Gastrocnemius medialis (tissue), 4 donors: ENCODE measurements at regions not wholly inside any gene's neighbourhood (a gene's known extent, or its start where the extent isn't known, plus 50 kb on each side); places are given as distances from the start of the nearest gene placed in this dataset.

Experiments
- ATAC-seq, 2 donors: fragments of 150-250 bp; one replicate each; pipeline ENCODE4 v1.9.1; 2016
- DNase-seq, 2 donors: peaks; one replicate each; pipeline ENCODE4 v3.0.0-alpha.2; 2019
- H3K27ac ChIP-seq, 4 donors: fragments of 200-600 bp; sonication (generic); 1 replicate in 1 of 4; 2 replicates in 3 of 4; pipeline ENCODE4 v1.5.1; 2016 to 2018; ENCODE audit warnings: mild to moderate bottlenecking in 2 of 4, moderate library complexity in 1 of 4
- H3K27me3 ChIP-seq, 3 donors: fragments of 200-600 bp; sonication (generic) in 2 of 3; 1 replicate in 1 of 3; 2 replicates in 2 of 3; pipeline versions ENCODE4 v1.5.1 to v1.6.0; 2016 to 2019; ENCODE audit warnings: mild to moderate bottlenecking in 1 of 3, moderate library complexity in 1 of 3
- H3K36me3 ChIP-seq, 2 donors: fragments of 200-600 bp; sonication (generic) in 1 of 2; one replicate each; pipeline ENCODE4 v1.5.1; 2017 to 2018
- H3K4me1 ChIP-seq, 2 donors: fragments of 200-600 bp; sonication (generic) in 1 of 2; one replicate each; pipeline ENCODE4 v1.5.1; 2016 to 2017; ENCODE audit warnings: mild to moderate bottlenecking in 2 of 2
- H3K4me3 ChIP-seq, 4 donors: fragments of 200-600 bp; sonication (generic) in 3 of 4; 1 replicate in 1 of 4; 2 replicates in 3 of 4; pipeline ENCODE4 v1.5.1; 2016 to 2019; ENCODE audit warnings: mild to moderate bottlenecking in 2 of 4
- H3K9me3 ChIP-seq, 3 donors: fragments of 200-600 bp; sonication (generic) in 2 of 3; 1 replicate in 1 of 3; 2 replicates in 2 of 3; pipeline ENCODE4 v1.5.1; 2016 to 2019
- POLR2A ChIP-seq, 2 donors: fragments of 450-650 bp; IDR thresholded peaks; one replicate each; pipeline ENCODE4 v1.6.1; 2017; ENCODE audit warnings: antibody characterized with exemption in 2 of 2, mild to moderate bottlenecking in 2 of 2, moderate library complexity in 2 of 2
- in situ Hi-C, 4 donors: fragments of 200-750 bp; cut with MboI; loops; one replicate each; pipeline versions ENCODE4 v1.15.0 to v1.8.0; 2017; ENCODE audit warnings: low sequenced_read_pairs in 4 of 4
- intact Hi-C: fragments of 100-400 bp; cut with DNase I; formaldehyde crosslinking; loops from one replicate; pipeline ENCODE4 v1.15.1; 2023; ENCODE audit warnings: low total_unique reads
- TF ChIP-seq, protein P1 (sequence below), 5 experiments: fragments of 450-650 bp in 3 of 5; fragments of 200-600 bp in 2 of 5; sonication (generic) in 2 of 5; IDR thresholded peaks in 4 of 5; conservative IDR thresholded peaks in 1 of 5; 1 replicate in 4 of 5; 2 replicates in 1 of 5; pipeline ENCODE4 v1.5.1; 2016 to 2019; ENCODE audit warnings: antibody characterized with exemption in 5 of 5, mild to moderate bottlenecking in 3 of 5, moderate library complexity in 3 of 5

DNA sequence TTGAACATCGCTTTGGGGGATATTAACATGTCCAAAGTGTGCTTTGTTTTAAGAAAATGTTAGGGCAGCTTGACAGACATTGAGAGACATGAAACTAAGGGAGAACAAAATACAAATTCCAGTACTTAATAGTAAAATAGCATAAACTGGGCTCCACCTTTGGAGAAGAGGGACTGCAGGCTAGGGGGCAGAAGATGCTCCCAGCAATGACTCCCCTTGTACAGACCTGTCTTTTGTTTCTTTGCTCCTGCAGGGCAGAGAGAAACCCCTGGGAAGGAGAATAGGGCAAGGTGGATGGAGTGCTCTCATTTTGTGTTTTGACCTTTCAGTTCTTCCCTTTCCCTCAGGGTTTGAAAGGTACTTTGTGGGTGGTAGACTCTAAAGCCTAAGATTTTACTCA is 115.6 kb upstream of the PLCB4 start:
- ATAC-seq: no peak

DNA sequence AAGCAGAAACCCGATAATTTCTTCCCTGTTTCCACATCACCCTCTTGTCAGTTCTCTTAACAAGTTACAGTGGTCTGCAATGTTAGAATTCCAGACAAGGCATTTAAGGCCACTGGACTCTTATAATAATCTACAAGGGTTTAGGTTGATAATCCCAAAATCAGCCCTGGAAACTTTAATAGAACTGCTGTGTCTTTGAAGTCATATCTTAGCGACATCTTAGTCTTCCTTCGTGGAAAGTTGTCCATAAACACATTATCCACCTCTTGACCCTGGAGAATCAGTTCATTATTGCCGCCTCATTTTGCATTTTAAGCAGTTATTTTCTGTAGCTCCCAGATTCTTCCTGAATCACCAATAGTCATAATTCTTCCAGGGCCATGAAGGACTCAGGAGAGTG is 108.6 kb upstream of the PLCB4 start:
- H3K9me3 ChIP-seq: no peaks in the 10 kb centered on the region
- intact Hi-C loops: no loop called here
- ATAC-seq (no peak), DNase-seq (no peak)
- no peak overlapping the region for H3K27ac ChIP-seq
- H3K4me3 ChIP-seq: no peak overlapping the region
- H3K27me3 ChIP-seq: no peaks in the 10 kb centered on the region
- no peak for TF ChIP-seq POLR2A (IDR thresholded peaks at IDR 0.05)
- TF ChIP-seq, protein P1, sequence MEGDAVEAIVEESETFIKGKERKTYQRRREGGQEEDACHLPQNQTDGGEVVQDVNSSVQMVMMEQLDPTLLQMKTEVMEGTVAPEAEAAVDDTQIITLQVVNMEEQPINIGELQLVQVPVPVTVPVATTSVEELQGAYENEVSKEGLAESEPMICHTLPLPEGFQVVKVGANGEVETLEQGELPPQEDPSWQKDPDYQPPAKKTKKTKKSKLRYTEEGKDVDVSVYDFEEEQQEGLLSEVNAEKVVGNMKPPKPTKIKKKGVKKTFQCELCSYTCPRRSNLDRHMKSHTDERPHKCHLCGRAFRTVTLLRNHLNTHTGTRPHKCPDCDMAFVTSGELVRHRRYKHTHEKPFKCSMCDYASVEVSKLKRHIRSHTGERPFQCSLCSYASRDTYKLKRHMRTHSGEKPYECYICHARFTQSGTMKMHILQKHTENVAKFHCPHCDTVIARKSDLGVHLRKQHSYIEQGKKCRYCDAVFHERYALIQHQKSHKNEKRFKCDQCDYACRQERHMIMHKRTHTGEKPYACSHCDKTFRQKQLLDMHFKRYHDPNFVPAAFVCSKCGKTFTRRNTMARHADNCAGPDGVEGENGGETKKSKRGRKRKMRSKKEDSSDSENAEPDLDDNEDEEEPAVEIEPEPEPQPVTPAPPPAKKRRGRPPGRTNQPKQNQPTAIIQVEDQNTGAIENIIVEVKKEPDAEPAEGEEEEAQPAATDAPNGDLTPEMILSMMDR (IDR thresholded peaks at IDR 0.05 in 4 of 5, conservative IDR thresholded peaks at IDR 0.05 in 1 of 5): no peak
- peaks cover 10 to 27% of the 10 kb centered on the region in 2 donors for H3K4me1 ChIP-seq
- H3K36me3 ChIP-seq: no peaks in the 10 kb centered on the region
- in situ Hi-C loops: no loop called here

More for the DNA sequence above, 115.6 kb upstream of the PLCB4 start:
- TF ChIP-seq POLR2A (IDR thresholded peaks at IDR 0.05): no peak
- TF ChIP-seq, protein P1 (IDR thresholded peaks at IDR 0.05 in 4 of 5, conservative IDR thresholded peaks at IDR 0.05 in 1 of 5): no peak
- in situ Hi-C loops (no loop called here), intact Hi-C loops (no loop called here)
- Histone ChIP-seq H3K4me3 (no peak overlapping the region), H3K36me3 (no peaks in the 10 kb centered on the region), H3K9me3 (no peaks in the 10 kb centered on the region), H3K4me1 (peaks cover 0 to 9% of the 10 kb centered on the region in 2 donors), H3K27me3 (no peaks in the 10 kb centered on the region), H3K27ac (no peak overlapping the region)
- DNase-seq: no peak

- H3K27me3 ChIP-seq: no peaks in the 10 kb centered on the region
- intact Hi-C loops: no loop called here
- H3K9me3 ChIP-seq: no peaks in the 10 kb centered on the region
- ATAC-seq (no peak), DNase-seq (no peak)
- H3K27ac ChIP-seq: no peak overlapping the region
- TF ChIP-seq, protein P1 (IDR thresholded peaks at IDR 0.05 in 4 of 5, conservative IDR thresholded peaks at IDR 0.05 in 1 of 5): no peak
- no peak for TF ChIP-seq POLR2A (IDR thresholded peaks at IDR 0.05)
- no peaks in the 10 kb centered on the region for H3K36me3 ChIP-seq
- H3K4me1 ChIP-seq: peaks cover 10 to 18% of the 10 kb centered on the region in 2 donors
- in situ Hi-C loops: no loop called here
- no peak overlapping the region for H3K4me3 ChIP-seq
Observed at GRCh38 chr20:8963330-8963729, 105.6 kb upstream of the PLCB4 start.

- Histone ChIP-seq H3K4me3 (no peak overlapping the region), H3K9me3 (no peaks in the 10 kb centered on the region), H3K27me3 (no peaks in the 10 kb centered on the region), H3K27ac (peak overlapping the region in 2 of 4 donors; percentile 22 to 29), H3K36me3 (no peaks in the 10 kb centered on the region), H3K4me1 (peaks cover 0 to 19% of the 10 kb centered on the region in 2 donors)
- no peak for ATAC-seq
- TF ChIP-seq, protein P1 (IDR thresholded peaks at IDR 0.05 in 4 of 5, conservative IDR thresholded peaks at IDR 0.05 in 1 of 5): no peak
- no peak for TF ChIP-seq POLR2A (IDR thresholded peaks at IDR 0.05)
- no peak for DNase-seq
- intact Hi-C loops: no loop called here
- in situ Hi-C loops: no loop called here
Observed at GRCh38 chr20:8964959-8965562, 103.8 kb upstream of the PLCB4 start.
